ENCODE measurements at regions not wholly inside any gene's neighbourhood (a gene's known extent, or its start where the extent isn't known, plus 50 kb on each side); places are given as distances from the start of the nearest gene placed in this dataset.

DNA sequence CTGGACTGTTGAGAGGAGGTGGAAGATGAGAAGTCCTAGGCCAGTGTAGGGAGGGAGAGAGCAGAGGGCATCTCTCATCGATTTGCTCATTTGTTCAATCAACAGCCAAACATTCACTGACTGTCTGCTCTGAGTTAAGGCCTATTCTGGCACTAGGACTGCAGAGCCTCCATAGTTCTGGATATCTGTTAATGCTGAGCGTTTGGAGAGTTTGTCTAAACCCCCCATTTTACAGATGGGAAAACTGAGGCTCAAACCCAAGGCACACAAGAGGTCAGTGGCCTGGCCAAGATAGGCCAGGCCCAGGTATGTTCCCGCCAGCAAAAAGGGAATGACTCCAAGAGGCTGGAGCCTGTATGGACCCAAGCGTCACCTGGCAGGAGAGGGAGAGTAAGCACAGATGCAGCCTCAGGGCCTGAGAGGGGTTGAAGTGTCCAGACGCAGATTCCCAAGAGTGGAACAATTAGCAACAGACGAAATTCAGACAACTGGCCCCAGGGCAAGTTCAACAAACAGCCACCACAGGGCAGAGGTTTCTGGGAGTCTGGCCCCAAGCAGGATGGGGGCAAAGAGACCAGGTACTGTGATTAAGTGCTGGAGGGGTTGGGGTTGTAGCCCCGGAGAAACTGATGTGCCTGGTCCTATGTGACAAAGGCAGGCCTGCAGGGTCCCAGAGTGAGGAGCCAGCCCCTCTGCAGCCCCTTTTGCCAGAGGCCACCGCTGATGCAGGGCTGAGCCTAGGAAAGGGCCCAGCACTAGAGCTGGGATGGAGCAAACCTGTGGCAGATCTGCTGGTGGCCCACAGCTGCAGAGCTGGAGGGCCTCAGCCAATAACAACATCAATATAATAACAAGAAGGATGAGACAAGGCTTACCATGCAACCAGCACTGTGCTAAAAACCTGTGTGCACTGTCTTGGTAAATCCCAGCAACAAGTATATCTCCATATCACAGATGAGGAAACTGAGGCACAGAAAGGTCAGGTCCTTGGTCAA is 245.1 kb upstream of the TLE3 start:
- peak; percentile 24 for DNase-seq

DNA sequence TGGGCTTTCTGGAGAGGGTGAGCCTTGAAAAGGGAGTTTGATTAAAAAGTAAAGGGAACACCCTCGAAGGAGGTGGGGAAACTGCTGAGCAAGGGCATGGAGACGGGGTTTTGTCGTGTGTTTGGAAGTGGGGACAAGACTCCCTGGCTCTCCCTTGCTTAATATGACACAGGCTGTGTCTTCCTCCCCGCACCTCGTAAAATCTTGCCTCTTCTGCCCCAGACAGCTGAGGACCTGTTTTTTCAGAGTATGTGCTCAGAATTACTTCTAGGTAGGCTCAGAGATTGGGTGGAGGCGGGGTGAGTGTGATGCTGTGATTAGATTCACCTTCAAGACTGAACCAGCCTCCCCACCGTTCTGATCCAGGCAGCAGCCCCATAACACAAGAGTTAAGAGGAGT is 244.4 kb upstream of the TLE3 start:
- no peak for DNase-seq

DNA sequence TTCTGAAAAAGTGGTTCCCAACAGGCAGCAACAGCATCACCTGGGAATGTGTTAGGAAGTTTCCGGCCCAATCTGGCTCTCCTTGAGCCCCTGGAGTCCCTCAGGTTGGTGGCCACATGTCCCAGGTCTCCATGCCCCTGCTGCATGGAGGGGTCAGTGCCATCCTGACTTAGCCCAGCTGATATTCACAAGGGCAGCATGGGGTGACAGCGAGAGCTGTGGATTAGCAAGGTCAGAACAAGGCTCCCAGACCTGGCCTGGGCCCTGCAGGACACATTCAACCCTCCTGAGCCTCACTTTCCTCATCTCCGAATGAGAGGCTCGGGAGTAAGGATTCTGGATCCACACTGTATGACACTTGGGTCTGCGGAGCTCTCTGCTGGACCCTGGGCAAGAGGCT is 243.8 kb upstream of the TLE3 start:
- no peak for DNase-seq

DNA sequence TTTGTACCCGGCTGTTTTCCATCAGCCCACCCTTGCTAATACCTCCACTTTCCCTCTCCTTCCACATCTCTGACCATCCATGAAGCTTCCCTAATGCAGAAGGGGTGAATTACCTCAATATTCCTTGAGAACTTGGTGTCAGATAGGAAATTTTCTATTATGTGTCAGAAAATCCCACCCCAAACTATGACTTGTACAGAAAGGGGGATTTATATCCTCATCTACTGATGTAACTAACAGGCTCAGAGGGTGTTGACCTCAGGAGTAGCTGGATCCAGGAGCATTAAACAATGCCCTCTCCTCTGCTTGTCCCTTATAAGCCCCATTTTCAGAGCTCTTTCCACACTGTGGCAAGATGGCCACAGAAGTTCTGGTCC is 242.8 kb upstream of the TLE3 start:
- DNase-seq, result no peak

DNA sequence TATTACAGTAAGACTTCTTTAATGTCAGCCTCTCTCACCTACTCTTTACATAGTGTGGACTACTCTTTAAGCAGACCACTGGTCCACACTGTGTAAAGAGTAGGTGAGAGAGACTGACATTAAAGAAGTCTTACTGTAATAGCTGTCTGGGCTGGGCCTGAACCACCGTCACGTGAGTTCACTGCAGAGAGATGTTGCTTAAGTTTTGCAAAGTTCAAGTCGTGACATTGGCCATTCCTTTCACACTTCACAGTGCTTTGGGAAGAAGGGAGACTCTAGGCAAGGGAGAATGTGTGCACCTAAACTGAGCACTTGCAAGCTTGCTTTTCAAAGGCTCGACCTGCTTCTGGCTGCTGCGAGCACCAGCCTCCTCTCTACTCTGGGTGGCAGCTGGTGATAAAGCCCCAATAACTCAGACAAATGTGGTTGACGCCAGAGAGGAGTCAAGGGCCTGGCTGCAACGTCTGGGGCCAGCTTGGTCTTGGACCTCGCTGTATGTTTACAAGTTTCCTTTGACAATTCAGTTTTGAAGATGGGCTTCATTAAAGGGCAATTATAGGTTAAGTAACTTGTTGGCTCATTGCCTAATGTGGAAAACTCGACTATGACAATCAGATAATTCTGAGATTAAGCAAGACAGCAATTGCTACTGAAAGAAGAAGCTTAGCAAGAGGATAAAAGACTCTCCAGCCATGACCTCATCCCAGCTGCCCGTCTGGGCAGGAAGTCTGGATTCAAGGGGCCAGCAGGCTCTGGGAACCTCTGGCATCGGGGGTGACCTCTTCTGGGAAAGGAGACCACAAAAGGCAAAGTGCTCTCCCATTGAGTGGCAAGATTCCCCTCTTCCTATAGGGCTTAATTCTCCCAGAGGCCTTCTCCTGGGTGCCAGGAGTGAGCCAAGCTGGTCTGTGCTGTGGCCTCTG is 242.1 kb upstream of the TLE3 start:
- DNase-seq, result peak; percentile 54

DNA sequence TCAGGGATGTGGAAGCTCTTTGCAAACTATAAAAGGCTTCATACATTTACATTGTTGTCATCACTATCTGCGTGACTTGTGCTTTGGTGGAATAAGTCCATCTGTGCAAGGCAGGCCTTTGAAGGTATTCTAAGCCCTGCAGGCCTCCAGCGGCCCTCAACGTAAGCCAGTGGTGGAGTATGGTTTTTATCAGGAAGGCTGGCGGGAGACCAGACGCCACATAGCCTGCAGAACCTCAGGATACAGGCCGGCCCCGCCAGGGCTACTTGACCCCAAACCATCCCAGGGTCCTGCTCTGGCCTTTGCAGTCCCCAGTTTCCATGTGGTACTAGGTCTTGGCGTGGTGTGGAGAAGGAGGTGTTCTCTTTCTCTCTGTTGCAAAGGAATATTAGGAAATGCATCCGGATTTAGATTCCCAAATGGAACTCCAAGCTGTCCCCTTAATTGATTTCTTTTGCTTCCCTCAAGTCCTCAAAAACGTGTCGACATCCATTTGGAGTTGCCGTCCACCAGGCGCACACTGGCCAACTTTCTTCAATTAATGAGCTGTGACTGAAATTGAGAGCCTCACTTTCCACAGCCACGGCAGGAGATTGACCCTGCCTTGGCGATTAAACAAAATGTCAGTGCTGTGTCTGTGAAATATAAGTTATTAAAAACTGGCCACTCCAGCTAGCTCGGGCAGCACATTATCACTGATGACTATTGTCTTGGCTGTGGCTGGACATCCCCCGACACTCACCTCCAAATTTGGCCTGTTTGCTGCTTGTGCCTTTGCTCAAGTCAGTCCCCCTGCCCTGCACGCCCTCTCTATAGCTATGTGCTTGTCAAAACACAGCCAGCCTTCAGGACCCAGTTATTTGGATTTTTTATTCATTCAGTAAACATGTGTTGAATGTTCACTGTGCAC is 239.8 kb upstream of the TLE3 start:
- DNase-seq, result peak; percentile 56

DNA sequence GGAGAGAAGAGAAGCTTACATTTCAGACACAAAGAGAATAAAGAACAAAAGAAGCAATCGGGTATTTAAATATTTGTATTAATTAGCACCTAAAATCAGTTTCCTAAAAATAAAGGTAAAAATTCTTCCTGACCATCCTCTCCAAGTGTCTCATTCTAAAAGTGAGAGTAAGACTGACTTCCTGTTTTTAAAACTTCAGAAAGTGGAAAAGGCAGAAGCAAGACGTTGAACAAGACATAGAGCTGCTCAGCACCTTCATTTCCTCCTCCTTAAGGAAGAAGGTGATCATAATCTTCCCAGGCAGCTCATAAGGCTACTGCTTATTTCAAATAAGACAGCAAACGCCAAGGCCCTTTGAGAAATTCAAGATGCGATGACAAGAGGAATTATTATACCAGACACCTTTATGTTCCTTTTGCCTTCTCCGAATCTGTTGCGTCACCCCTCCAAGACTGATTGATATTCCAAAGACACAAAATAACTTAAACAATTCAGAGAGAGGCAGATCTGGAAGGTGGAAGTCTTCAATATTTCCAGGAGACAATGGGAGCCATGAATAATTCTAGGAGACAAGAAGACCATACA is 238.8 kb upstream of the TLE3 start:
- no peak for DNase-seq

DNA sequence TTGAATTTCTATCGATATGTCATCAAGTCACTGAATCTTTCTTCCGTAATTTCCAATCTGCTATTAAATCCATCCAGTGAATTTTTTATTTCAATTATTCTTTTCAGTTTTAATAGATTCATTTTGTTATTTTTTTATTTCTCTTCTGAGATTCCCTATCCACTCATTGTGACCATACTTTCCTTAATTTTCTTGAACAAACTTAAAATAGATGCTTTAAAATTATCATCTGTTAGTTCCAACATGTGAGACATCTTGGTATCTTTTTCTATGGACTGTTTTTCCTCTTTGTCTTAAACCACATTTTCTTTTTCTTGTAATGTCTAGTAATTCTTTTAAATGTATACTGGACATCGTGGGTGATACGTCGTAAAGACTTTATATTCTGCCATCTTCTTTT is 236.6 kb upstream of the TLE3 start:
- DNase-seq, result no peak

DNA sequence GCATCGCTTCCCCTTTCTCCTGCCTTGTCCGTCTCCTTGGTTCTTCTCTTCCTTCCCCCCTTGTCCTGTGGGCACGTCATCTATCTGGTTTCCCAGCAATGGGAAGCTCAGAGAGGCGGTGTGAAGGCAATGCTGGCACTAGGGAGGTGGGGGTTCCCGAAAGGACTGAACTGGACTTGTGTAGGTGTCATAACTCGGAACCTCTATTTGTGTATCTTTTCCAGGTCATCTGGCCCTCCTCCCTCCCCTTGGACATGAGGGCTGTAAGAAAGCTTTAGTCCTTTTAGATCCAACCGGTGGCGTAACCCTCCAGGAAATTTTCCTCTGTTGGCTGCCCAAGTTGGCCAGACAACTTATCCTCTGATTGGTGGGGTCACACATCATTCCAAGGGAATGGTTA is 231.5 kb upstream of the TLE3 start:
- no peak for DNase-seq

DNA sequence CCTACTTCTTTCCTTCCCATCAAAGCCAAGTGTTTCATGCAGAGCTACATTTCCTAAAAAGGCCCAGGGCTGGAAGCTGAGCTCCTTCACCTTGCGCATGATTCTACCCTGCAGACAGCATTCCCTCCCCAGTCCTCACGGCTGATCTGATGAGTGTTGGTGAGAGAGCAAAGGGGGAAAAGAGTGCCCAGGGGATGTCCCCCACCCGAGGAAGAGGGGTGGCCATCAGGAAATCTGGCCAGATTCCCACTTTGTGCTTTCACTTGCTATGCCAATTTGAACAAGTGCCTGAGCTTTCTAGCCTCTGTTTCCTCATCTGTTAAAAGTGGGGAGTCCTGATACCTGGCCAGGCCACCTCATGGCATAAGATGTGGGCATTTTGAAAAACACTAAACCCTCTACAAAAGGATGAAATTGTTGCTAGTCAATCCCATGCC is 231.0 kb upstream of the TLE3 start:
- no peak for DNase-seq

DNA sequence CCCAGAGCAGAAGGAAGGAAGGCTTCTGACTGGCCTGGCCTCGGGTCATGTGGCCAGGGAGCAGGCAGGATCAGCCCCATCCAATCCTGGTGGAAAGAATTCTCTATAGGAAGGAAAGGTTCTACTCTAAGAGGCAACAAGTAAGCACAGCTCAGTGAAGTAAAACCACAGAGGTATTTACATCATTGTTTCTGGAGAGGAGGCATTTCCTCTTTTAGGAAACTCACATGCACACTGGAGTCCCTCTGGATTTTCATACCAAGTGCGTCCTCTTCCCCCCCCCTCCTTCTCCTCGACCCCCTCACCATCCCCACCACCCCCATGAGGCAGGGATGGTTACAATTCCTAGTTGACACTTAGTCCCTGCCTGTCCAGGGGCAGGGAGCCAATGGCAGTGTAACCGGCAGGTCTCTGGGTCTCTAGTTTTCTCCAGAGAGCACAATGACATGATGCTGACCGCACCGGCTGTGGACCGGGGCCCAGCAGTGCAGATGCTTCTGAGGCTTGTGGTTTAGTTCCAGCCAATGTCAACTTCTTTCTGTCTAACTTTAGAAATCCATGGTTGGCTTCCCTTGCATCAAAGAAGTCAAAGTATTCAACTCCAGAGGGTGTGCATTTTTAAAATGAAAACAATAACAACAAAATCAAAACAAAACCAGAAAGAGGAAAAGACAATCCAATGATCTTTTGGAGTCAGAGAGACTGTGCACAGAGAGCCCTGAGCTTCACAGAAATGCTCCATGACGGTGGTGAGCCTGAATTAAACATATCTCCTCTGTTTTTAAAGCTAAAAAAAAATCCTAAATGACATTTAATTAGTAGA is 230.3 kb upstream of the TLE3 start:
- DNase-seq, result peak; percentile 80

DNA sequence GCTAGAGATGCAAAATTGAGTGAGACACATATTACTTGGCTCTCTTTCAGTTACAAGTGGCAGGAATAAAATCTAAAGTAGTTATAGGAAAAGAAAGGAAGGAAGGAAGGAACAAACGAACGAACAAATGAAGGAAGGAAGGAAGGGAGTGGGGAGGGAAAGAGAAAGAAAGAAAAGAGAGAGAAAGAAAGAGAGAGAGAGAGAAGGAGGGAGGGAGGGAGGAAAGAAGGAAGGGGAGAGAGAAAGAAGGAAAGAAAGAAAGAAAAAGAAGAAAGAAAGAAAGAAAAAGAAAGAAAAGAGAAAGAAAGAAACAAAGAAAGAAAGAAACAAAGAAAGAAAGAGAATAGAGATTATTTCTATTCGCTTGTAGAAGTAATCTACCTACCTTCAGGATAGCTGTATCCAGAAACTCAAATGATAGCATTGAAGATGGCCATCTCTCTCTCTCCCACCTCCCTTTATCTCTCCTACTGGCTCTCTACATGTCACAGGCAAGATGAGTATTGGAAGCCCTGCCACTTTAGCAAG is 229.7 kb upstream of the TLE3 start:
- DNase-seq, result no peak

DNA sequence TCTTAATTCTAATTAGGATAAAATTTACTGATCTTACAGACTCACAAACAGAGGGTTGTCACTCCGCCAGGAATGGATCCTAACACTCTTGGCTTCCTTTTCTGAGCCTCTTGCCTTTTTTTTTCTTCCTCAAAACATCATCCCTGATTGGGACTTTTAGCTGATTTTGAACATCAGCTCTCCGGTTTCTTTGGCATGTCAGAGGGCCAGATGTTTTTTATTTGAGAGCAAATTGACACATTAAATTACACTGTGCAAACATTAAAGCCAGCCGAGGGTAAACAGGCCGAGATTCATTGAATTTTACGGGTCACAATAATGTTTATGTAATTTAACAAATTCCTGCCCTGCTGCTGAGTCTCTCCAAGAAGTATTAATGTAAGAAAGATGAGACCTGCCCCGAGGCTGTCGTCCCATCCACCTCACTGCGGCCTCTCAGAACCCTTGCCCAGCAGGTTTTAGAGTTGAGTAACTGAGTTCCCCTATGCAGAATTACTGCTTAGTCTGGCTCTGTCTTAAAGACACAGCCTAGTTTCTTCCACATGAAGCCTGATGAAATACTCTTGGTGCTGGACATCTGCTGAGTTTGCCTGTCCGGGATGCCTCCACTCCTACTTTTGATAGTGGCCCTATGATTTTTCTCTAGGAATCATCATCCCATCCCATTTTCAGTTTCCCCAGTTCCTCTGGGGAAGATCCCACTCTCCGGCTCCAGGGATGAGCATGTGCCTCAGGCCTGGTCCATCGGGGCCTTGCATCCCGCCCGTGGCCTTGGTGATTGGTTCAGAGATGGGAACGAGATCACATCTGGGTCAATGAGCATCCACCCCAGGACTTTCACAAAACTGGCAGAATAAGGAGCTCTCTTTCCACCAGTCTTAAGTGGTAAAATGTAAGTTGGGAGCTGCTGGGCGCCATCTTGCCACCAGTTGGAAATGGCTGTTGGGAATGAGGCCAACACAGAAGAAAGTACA is 226.6 kb upstream of the TLE3 start:
- DNase-seq, result peak; percentile 69

DNA sequence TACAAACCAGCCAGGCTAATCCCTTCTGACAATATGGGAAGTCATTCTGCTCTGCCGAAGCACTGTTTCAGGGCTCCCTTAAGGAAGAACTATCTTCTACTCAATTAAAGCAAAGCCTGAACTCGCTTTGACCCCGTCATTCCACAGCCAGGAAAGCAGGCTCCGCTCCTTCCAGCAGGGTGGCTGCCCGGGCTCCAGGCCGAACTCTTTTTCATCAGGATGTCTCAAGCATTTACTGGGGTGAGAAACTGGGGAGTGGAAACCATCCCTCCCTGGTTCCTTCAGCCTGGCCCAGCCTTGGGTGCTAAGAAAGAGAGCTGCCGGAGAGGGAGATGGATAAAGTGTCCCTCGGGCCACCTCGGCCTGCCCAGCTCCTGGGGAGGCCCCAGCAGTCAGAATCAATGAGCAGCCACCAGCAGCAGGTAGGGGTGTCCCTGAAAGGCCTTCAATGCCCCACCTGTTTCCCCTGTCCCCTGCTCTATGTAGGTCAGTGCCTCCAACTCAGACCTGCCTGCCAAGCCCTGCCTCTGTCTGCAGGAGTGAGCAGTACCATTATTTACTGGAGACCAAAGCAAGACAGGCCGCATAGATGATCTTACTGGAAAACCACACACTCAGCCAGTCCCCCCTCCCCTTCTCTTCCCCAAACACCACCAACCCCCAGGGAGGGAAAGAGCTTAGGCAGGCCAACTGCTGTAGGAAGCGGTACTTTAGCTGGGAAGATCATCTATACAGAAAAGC is 225.6 kb upstream of the TLE3 start:
- peak; percentile 85 for DNase-seq

DNA sequence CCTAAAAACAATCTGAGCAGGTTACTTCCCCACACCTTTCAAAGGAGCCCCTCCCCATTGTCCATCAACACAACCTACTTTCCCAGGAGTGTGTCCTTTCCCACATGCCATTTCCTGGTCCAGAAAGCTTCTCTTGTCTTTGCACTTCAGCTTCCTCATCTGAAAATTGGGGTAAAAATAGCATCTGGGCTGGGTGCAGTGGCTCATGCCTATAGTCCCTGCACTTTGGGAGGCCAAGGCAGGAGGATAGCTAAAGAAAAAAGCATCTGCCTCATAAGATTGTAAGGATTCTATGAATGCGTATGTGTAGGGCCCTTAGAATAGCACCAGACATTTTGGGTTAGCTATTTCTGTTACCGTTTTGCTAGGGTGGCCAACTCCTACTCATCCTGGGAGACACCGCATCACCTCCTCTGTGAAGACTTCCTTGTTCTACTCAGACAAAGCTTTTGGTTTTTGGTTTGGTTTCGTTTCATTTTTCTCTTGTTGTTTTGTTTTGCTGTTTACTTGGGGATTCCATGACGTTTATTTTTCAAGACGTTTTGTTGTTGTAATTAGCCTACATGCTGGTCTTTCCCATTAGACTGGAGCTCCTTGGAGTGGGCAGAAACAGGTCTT is 224.4 kb upstream of the TLE3 start:
- no peak for DNase-seq

DNA sequence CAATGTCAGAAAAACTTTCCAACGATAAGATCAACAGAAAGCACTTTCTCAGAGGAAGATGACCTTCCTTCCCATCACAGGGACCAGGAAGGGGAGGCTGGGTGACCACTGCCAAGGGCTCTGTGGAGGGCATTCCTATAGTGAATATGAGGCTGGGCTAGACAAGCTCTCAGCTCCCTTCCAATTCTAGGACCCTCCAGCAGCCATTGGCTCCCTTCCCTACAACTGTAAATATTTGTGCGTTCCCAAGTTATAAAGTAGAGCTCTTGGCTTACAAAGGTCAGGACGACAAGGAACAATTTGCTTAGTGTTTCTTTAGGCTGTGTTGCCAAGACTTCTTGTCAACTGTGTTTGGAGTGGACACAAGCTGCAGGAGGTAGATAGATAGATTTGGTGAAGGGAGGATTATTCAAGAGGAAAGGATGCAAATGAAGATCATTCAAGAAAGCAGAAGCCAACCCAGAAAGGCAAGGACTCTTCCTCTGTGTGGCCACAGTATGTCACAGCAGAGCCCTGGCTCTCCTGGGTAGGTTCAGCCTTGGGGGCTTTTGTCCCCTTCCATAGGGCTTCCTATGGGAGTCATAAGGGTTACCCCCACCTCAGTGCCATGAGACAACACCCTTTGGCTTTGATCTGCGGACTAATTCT is 223.6 kb upstream of the TLE3 start:
- no peak for DNase-seq

DNA sequence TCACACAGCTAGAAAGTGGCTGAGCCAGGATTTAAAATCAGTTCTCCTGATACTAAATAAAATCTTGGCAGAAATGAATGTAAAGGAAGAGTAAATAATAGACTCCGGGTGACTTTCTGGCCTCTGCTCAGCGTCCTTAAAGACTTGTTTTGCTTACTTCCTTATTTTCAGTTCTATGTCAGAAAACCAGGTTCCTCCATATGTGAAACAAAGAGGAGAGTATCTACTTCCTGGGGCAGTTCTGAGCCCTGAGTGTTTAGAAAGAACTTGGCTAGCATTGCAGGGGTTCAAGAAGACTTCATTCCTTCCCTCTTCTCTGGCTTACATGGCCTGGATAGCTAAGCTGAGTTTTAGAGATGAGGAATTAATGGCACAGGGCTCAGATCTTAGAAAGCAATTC is 222.8 kb upstream of the TLE3 start:
- DNase-seq, result no peak

DNA sequence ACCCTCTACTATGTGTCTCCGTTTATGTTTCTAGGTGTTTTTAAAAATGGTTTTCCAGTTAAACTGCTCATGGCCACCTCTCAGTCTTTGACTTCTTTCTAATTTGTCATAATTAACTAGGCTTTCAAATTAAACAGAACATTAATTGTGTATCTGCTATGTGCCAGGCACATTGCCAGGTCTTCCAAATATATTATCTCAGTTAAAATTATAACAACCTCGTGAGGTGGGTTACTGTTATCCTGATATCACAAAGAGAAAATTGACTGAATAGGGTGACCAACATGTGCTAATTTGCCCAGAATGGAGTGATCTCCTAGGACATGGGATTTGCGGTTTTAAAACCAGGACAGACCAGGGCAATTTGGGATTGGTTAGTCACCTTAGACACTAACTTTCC is 222.4 kb upstream of the TLE3 start:
- no peak for DNase-seq

All from right forelimb (tissue), 1 donor.